Type B pancreatic cell (in vitro differentiated cells): ENCODE measurements at regions not wholly inside any gene's neighbourhood (a gene's known extent, or its start where the extent isn't known, plus 50 kb on each side); places are given as distances from the start of the nearest gene placed in this dataset.
A peak's percentile ranks its signal among the peaks of the same experiment; 100 is the strongest.

Experiments
- DNase-seq: peaks from one replicate; pipeline ENCODE4 v3.0.0; 2021; ENCODE audit warnings: mixed read lengths; ENCODE audit not compliant: unreplicated experiment; ENCODE audit errors: extremely low spot score
- H3K27ac Mint-ChIP-seq: 2 replicates; pipeline ENCODE4 v1.8.0; 2021; ENCODE audit warnings: mild to moderate bottlenecking, mixed read lengths
- H3K27me3 Mint-ChIP-seq: 2 replicates; pipeline ENCODE4 v1.8.0; 2021; ENCODE audit warnings: mixed read lengths
- H3K36me3 Mint-ChIP-seq: 2 replicates; pipeline ENCODE4 v1.8.0; 2021; ENCODE audit warnings: mixed read lengths
- H3K4me1 Mint-ChIP-seq: one replicate; pipeline ENCODE4 v1.8.0; 2021; ENCODE audit warnings: mixed read lengths; ENCODE audit not compliant: unreplicated experiment
- H3K4me3 Mint-ChIP-seq: 2 replicates; pipeline ENCODE4 v1.8.0; 2021; ENCODE audit warnings: mild to moderate bottlenecking, mixed read lengths
- H3K9me3 Mint-ChIP-seq: 2 replicates; pipeline ENCODE4 v1.8.0; 2021; ENCODE audit warnings: mixed read lengths
- CTCF ChIP-seq: fragments of 200-600 bp; sonication (generic); conservative IDR thresholded peaks from 2 replicates; pipeline ENCODE4 v1.5.0; 2021; ENCODE audit warnings: antibody characterized with exemption, mild to moderate bottlenecking

GRCh38 chr9:124133727-124134126, 122.2 kb downstream of the LHX2 start:
- H3K27ac Mint-ChIP-seq = no peak overlapping the region
- no peak overlapping the region for H3K4me3 Mint-ChIP-seq
- no peak for DNase-seq
- H3K9me3 Mint-ChIP-seq = no peaks in the 10 kb centered on the region
- no peak for TF ChIP-seq CTCF
- H3K36me3 Mint-ChIP-seq = no peaks in the 10 kb centered on the region
- no peaks in the 10 kb centered on the region for H3K4me1 Mint-ChIP-seq
- peaks cover 36% of the 10 kb centered on the region for H3K27me3 Mint-ChIP-seq

GRCh38 chr9:124134526-124134925, 123.0 kb downstream of the LHX2 start:
- no peak for TF ChIP-seq CTCF
- no peak for DNase-seq
- H3K4me1 Mint-ChIP-seq = no peaks in the 10 kb centered on the region
- H3K27ac Mint-ChIP-seq = no peak overlapping the region
- peaks cover 31% of the 10 kb centered on the region for H3K27me3 Mint-ChIP-seq
- H3K4me3 Mint-ChIP-seq = no peak overlapping the region
- H3K9me3 Mint-ChIP-seq = no peaks in the 10 kb centered on the region
- no peaks in the 10 kb centered on the region for H3K36me3 Mint-ChIP-seq

- no peaks in the 10 kb centered on the region for H3K9me3 Mint-ChIP-seq
- no peak overlapping the region for H3K4me3 Mint-ChIP-seq
- H3K4me1 Mint-ChIP-seq = no peaks in the 10 kb centered on the region
- no peak for DNase-seq
- no peaks in the 10 kb centered on the region for H3K36me3 Mint-ChIP-seq
- no peak overlapping the region for H3K27ac Mint-ChIP-seq
- no peak for TF ChIP-seq CTCF
- peaks cover 25% of the 10 kb centered on the region for H3K27me3 Mint-ChIP-seq
These were observed 121.9 kb upstream of the NEK6 start for GRCh38 chr9:124135813-124136365.

GRCh38 chr9:124137009-124137943, 120.5 kb upstream of the NEK6 start:
- Mint-ChIP-seq H3K27me3 (peaks cover 21% of the 10 kb centered on the region), H3K9me3 (no peaks in the 10 kb centered on the region), H3K4me1 (no peaks in the 10 kb centered on the region), H3K4me3 (no peak overlapping the region), H3K36me3 (no peaks in the 10 kb centered on the region), H3K27ac (no peak overlapping the region)
- no peak for DNase-seq
- TF ChIP-seq CTCF = no peak

- Mint-ChIP-seq H3K27ac (peak overlapping the region; percentile 65), H3K27me3 (peaks cover 15% of the 10 kb centered on the region), H3K4me3 (no peak overlapping the region), H3K9me3 (no peaks in the 10 kb centered on the region), H3K36me3 (no peaks in the 10 kb centered on the region), H3K4me1 (no peaks in the 10 kb centered on the region)
- no peak for TF ChIP-seq CTCF
- no peak for DNase-seq
These were observed 119.8 kb upstream of the NEK6 start for GRCh38 chr9:124137944-124138335.
